ENCODE measurements at regions not wholly inside any gene's neighbourhood (a gene's known extent, or its start where the extent isn't known, plus 50 kb on each side); places are given as distances from the start of the nearest gene placed in this dataset.

DNA sequence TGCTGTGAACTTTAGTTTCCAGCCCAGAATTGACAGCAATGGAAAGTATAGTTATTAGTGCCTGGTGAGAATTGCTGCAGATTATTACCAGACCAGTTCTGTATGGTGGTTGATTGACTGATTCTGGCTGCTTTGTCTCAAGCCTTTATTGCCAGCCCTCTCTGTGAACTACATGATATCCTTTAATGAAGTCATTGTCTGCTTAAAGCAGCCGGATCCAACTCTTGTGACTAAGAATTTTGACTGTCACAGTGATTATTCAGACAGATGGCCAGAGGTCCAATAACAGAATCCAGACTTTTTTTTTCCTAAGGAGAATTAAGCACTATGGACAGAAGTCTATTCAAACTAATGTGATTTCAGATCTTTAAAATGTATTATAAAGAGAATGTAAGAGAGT, 1548.6 kb upstream of the B3GALT2 start:
- Mint-ChIP-seq H3K4me3 (no peak overlapping the region), H3K36me3 (ENCODE audit: low read depth) (no peaks in the 10 kb centered on the region), H3K9me3 (no peaks in the 10 kb centered on the region), H3K27ac (no peak overlapping the region), H3K4me1 (no peaks in the 10 kb centered on the region), H3K27me3 (ENCODE audit: low read depth) (no peaks in the 10 kb centered on the region)
- TF ChIP-seq, protein P1, sequence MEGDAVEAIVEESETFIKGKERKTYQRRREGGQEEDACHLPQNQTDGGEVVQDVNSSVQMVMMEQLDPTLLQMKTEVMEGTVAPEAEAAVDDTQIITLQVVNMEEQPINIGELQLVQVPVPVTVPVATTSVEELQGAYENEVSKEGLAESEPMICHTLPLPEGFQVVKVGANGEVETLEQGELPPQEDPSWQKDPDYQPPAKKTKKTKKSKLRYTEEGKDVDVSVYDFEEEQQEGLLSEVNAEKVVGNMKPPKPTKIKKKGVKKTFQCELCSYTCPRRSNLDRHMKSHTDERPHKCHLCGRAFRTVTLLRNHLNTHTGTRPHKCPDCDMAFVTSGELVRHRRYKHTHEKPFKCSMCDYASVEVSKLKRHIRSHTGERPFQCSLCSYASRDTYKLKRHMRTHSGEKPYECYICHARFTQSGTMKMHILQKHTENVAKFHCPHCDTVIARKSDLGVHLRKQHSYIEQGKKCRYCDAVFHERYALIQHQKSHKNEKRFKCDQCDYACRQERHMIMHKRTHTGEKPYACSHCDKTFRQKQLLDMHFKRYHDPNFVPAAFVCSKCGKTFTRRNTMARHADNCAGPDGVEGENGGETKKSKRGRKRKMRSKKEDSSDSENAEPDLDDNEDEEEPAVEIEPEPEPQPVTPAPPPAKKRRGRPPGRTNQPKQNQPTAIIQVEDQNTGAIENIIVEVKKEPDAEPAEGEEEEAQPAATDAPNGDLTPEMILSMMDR (IDR thresholded peaks at IDR 0.05; ENCODE audit: unreplicated experiment in 3 of 3) = no peak

DNA sequence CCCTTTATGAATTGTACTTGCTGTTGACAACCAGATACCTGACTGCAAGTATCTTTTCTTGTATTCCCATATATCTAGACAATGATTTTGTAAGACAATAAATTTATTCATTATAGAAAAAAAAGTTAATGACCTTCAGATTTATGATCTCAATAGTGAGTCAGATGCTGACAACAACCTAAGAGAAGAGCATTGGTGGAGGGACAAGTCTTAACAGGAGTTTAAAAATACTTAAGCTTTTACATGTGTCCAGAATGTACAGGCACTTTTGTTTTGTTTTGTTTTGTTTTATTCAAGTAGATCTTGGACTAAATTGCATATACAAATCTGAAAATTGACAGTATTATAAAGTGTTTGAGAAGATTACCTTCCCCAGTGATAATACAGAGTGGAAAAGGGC, 1544.6 kb upstream of the B3GALT2 start:
- TF ChIP-seq, protein P1 (IDR thresholded peaks at IDR 0.05; ENCODE audit: unreplicated experiment in 3 of 3) = no peak
- no peaks in the 10 kb centered on the region for H3K4me1 Mint-ChIP-seq
- no peaks in the 10 kb centered on the region for H3K27me3 Mint-ChIP-seq (ENCODE audit: low read depth)
- H3K4me3 Mint-ChIP-seq = no peak overlapping the region
- no peaks in the 10 kb centered on the region for H3K9me3 Mint-ChIP-seq
- H3K36me3 Mint-ChIP-seq (ENCODE audit: low read depth) = no peaks in the 10 kb centered on the region
- H3K27ac Mint-ChIP-seq = no peak overlapping the region

DNA sequence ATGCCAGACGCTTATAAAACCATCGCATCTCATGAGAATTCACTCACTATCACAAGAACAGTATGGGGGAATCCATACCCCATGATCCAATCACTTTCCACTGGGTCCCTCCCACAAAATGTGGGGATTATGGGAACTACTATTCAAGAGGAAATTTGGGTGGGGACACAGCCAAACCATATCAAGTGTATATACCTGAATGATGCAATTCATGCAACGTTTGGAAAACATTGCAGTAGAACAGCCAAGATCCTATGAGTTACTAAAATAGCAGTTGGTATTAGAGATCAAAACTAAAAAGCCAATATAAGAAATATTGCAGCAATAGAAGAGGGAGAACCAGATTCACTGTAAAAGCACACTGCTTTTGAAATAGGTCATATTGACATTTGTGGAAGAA, 1543.9 kb upstream of the B3GALT2 start:
- H3K27ac Mint-ChIP-seq = no peak overlapping the region
- no peaks in the 10 kb centered on the region for H3K27me3 Mint-ChIP-seq (ENCODE audit: low read depth)
- H3K9me3 Mint-ChIP-seq = no peaks in the 10 kb centered on the region
- no peaks in the 10 kb centered on the region for H3K36me3 Mint-ChIP-seq (ENCODE audit: low read depth)
- TF ChIP-seq, protein P1 (IDR thresholded peaks at IDR 0.05; ENCODE audit: unreplicated experiment in 3 of 3) = no peak
- no peak overlapping the region for H3K4me3 Mint-ChIP-seq
- no peaks in the 10 kb centered on the region for H3K4me1 Mint-ChIP-seq

DNA sequence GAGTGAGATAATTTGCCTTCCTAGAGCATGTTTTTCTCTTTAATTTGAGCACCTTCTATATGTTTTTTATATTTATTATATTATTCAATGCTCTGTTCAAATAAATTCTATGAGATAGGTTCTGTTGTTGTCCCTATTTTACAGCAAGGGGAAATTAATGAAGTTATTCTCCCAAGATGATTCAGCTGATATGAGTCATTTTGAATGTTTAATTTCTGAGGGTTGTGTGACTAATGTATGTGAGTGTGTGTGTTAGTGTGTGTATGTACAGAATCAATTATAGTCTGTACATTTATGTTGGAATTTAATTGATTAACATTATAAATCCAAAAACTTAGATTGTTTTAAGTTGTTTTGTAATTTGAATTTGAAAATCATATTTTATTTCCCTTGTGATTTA, 1536.7 kb upstream of the B3GALT2 start:
- Mint-ChIP-seq H3K27me3 (ENCODE audit: low read depth) (no peaks in the 10 kb centered on the region), H3K4me1 (no peaks in the 10 kb centered on the region), H3K4me3 (no peak overlapping the region), H3K9me3 (no peaks in the 10 kb centered on the region), H3K27ac (no peak overlapping the region), H3K36me3 (ENCODE audit: low read depth) (no peaks in the 10 kb centered on the region)
- TF ChIP-seq, protein P1 (IDR thresholded peaks at IDR 0.05; ENCODE audit: unreplicated experiment in 3 of 3) = no peak

DNA sequence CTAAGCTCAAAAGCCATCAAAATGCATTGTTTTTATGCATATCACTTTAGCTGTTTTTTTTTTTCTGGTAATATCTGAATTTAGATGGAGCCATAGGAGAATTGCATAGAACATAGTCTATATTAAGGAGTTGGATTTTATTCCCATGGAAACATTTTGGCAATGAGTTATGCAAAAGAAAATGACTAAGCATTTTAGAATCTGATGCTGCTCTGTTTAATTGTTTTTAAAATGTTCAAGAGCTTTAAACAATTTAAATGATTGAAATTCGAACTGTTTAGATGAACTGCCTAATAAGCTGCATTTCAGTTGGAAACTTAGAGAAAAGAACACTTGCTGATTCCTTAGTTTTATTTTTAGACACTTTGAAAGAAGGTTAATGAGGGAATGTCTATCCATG, 1531.5 kb upstream of the B3GALT2 start:
- TF ChIP-seq, protein P1 (IDR thresholded peaks at IDR 0.05; ENCODE audit: unreplicated experiment in 3 of 3) = no peak
- H3K4me3 Mint-ChIP-seq = no peak overlapping the region
- H3K27ac Mint-ChIP-seq = no peak overlapping the region
- H3K9me3 Mint-ChIP-seq = no peaks in the 10 kb centered on the region
- H3K36me3 Mint-ChIP-seq (ENCODE audit: low read depth) = no peaks in the 10 kb centered on the region
- no peaks in the 10 kb centered on the region for H3K4me1 Mint-ChIP-seq
- H3K27me3 Mint-ChIP-seq (ENCODE audit: low read depth) = no peaks in the 10 kb centered on the region

DNA sequence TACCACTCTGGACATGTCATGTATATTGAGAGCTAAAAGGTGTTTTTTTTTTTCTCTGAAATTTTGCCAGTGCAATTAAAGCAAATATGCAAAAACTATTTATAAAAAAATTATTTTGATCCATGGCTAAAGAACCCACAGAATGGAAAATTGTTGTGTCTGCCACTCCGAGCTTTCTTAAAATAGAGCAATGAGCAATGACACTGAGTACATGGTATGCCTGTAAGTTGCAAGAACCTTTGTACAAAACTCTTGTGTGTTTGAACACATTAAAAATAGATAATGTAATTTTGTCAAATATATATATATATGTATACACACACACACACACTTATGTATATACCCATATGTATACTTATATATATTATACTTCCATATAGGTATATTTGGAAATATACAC, 1530.9 kb upstream of the B3GALT2 start:
- Mint-ChIP-seq H3K36me3 (ENCODE audit: low read depth) (no peaks in the 10 kb centered on the region), H3K27me3 (ENCODE audit: low read depth) (no peaks in the 10 kb centered on the region), H3K27ac (no peak overlapping the region), H3K4me1 (no peaks in the 10 kb centered on the region), H3K9me3 (no peaks in the 10 kb centered on the region), H3K4me3 (no peak overlapping the region)
- TF ChIP-seq, protein P1 (IDR thresholded peaks at IDR 0.05; ENCODE audit: unreplicated experiment in 3 of 3) = no peak
